CD4-positive, alpha-beta T cell treated with Interleukin-6 for 4 hours (primary cell): ENCODE measurements at regions not wholly inside any gene's neighbourhood (a gene's known extent, or its start where the extent isn't known, plus 50 kb on each side); places are given as distances from the start of the nearest gene placed in this dataset.

Source experiments
- DNase-seq: peaks from one replicate; pipeline ENCODE4 v3.0.0-alpha.2; 2020; ENCODE audit warnings: mixed read lengths

DNA sequence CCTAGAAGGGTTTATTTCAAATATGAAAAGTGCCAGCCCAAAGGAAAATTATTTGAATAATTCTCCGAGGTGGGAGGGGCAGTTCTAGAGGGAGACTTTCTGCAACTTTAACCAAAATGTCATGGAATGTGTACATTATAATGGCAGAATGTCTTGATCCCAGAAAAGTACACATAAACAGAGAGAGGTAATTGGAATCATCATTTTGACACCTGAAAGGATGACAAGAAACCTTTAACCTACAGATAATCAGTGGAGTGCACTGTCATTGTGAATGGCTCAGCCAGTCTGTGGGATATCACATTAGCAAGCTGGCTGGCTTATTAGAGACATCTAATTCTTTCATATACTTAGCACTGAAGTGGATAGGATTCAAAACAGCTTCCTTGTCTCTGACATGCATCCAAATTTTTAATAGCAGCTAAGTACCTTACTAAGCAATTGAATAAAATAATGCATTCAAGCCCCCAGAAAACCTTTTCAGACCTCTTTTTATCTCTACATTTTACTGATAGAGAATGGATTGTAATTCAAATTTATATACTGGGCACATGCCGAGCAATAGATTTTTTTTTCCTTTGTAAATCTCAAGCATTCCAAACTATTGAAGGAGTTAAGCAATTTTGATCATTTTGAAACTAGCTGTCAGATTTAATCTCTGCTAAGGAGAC is 468.6 kb downstream of the COG6 start:
- DNase-seq, result no peak

DNA sequence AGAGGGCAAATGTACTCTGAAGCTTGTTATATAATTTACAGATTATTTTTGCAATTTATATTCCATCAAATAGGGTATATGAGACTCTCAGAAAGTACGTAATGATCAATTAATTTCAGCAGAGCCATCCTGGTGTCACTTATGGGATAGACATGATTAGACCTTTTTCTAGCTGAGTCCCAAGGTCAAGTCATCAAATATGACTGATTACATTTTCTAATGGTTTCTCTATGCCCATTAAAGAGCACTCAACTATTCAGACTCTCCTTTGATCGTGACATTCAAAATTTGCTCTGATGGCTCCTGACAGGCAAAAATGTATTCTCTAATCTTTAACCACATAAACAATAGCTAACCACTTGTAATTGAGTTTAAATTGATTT is 469.2 kb downstream of the COG6 start:
- DNase-seq, result no peak

DNA sequence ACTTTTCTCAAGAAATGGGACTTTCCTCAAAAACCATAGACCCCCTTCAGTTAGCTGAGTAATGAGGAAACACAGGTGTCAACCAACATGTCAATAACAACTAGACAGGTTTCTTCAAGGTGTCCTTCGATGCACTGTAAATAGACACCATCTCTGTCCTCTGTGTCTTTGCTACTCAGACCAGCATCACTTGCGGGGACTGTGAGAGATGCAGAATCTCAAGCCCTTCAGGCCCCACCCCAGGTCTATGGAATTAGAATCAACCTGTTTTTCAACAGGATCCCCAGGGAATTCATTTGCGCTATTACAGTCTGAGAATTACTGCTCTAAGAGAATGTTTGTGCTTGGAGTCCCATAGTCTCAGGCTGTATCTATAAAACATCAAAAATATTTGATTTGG is 469.9 kb downstream of the COG6 start:
- DNase-seq, result no peak

DNA sequence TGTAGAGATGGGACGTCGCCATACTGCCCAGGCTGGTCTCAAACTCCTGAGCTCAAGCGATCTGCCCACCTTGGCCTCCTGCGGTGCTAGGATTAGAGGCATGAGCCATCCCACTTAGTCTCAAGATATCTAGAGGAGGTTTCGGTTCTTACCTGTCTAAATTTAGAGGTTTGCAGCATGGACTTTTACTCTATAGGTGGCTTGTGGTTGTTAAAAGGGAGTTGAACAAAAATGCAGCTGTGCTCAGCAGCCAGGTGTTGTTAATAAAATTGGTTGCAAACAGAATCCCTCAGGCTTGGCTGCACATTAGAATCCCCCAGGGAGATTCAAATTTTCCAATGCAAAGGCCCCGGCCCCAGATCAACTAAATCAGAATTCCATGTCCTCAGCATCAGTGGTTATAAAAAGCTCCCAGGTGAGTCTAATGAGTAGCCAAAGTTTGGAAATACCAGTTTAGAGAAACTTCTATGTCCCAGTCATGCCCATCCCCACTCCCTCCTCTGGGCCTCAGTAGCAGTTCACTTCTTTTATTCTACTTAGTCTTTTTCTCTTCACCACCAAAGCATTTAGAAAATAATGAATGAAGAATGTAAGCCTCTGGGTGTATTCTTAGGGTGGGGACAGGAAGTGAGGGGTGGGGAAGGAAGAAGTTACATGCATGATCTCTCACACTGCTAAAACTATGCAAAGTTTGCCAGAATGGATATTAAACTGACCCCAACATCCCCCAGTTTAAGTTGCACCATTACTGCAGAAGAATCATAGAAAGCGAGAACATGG is 471.0 kb downstream of the COG6 start:
- DNase-seq, result no peak

DNA sequence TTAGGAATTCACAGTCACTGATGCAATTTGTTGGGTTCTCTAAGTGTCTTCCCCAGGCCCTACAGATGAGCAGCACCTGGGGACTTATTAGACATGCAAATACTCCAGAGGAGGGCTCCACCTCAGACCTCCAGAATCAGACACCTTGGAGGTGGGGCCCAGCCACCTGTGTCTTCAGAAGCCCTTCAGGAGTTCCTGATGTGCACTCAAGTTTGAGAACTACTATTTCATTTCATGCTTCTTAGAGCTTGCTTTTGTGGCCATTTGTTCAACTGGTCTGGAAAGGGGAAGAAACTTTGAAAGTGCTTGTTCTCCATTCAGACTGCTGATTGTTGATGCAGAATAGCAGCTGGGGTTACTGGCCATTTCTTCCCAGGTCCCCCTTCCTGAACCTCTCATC is 472.0 kb downstream of the COG6 start:
- no peak for DNase-seq

DNA sequence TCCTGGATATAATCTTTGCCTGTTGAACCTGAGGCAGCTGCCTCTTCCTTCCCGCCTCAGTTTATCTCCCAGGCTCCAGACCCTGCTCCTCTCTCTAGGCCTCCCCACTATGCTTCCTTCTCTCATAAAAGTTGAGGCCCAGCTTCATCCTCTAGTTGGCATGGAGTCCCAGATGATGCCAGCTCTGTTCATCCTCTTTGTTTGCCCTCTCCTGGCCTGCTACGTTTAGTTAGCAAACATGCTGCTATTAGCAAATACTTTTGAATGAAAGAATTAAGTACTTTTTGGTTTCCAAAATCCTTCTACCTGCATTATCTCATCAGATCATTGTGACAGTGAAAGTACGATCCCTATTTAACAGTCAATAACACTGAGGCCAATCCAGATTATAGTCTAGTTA is 472.5 kb downstream of the COG6 start:
- no peak for DNase-seq

DNA sequence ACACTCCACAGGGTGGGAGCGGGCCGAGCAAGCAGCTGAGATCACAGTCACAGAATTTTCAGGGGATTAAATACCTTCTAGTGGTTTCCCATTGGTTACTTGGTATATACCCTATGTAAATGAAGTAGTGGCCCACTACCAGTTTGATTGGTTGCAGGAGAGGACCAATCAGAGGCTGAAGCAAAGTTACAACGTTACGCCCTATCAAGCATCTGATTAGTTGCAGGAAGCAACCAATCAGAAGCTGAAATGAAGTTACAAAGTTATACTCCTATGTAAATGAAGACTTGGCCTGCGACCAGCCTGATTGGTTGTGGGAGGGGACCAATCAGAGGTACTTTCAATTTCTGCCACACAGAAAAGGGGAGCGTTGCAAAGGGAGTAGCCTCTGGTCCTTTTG is 474.0 kb downstream of the COG6 start:
- DNase-seq, result no peak

DNA sequence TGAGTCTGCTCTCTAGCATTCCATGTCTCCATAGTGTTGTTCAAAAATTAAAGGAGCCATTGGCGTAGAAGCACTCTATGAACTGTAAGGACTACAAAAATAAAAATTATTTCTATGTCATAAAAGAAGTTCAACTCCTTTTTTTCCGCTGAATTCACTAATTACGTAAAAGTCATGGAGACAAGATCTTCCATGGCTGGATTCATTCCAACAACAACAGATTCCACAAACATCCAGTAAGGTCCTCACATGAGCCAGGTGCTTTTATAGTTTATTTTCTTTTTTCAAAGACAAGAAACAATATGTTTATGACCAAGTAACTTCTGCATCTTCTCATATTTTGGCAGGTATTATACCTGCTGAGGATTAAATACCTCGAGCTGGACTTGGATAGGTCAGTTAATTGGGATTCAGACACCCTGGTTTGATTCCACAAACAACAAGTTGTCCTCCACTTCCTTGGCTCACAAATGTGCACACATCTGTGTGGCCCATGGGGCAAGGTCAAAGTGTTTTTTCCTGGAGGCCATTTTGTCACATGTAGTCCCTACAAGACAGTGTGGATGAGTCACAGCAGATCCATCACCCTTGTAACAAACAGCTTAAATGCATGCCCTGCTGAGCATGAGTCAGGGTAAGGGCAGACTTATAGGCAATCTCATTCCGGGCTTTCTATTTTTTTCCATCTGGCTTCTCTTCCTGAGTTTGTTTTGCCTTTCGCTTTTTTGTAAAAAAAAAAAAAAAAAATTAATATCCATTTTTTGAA is 475.6 kb downstream of the COG6 start:
- peak; percentile 15 for DNase-seq

DNA sequence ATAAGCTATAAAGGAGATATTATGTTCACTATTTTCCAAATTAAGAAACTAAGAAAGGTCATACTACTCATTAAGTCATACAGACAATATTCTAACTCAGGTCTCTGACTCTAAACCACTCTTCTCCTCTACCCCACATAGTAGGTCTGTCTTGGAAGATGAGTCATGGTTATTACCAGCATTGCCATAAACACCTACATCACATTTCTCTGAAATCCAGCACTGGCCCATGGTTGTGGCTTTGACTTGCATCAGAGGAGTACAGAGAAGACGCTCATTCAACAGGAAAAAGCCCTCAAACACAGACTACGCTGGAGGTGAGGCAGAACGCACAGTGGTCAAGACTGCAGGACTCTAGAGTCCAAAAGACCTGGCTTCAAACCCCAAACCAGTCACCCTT is 476.8 kb downstream of the COG6 start:
- DNase-seq, result peak; percentile 14

DNA sequence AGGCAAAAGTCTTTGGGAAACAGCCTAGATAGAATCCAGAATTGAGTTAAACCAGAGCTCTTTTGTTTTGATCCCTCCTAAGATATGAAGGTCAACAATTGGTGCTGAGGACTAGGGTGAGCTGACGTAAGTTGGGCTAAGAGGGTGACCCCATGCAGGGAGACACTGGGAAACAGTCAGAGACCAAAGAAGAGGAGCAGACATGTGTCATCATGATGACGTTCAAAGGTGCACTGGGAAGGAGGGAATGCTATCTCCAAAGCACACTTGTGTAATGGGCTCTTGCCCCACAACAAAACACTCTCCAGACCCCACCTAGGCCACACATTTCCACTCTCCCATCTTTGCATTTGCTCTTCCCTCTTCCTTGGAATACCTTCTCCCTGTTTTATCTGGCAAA is 481.4 kb downstream of the COG6 start:
- DNase-seq, result no peak

DNA sequence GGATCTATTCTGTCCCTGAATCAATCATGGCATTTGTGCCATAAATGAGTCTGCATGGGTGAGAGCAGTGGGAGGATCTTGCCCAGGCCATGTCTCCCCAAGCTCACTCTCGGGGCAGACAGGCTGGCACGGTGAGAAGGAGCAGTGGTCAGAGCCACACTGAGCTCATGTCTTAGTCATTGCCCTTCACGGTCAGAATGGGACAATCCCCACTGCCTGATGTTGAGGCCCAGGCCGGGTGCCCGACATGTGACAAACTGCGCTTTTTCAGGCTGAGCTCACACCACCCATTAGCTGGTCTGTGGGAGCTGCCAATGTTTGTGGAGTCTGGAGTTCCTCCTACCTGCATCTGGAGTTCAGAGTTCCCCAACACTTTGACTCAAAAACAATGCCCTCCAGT is 481.9 kb downstream of the COG6 start:
- no peak for DNase-seq

DNA sequence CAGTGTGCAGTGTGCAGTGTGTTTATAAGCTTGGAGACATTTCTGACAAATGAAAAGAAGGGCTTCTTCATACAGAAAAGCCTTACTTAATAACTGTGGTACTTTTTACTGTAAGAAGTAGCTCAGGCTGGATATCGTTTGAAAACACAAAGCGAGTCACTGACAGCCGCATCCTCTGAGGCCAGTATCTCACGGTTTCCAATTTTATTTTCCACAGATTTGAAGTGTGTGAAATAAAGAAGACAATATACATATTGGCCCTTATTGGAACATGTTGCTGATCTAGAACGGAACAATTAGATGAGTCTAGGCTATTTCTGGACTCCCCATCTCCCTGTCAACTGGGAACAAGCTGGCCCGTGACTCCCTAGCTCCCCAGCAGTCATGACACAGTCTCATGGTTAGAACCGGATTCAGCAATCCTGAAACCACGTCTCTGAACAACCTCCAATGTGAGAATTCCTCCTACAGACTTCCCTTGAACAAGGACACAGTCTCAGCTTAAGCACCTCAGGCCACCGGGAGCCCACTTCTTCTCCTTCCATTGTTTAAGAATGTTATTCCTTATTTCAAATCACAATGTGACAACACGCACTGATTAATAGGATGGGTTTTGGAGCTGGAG is 484.5 kb downstream of the COG6 start:
- no peak for DNase-seq

DNA sequence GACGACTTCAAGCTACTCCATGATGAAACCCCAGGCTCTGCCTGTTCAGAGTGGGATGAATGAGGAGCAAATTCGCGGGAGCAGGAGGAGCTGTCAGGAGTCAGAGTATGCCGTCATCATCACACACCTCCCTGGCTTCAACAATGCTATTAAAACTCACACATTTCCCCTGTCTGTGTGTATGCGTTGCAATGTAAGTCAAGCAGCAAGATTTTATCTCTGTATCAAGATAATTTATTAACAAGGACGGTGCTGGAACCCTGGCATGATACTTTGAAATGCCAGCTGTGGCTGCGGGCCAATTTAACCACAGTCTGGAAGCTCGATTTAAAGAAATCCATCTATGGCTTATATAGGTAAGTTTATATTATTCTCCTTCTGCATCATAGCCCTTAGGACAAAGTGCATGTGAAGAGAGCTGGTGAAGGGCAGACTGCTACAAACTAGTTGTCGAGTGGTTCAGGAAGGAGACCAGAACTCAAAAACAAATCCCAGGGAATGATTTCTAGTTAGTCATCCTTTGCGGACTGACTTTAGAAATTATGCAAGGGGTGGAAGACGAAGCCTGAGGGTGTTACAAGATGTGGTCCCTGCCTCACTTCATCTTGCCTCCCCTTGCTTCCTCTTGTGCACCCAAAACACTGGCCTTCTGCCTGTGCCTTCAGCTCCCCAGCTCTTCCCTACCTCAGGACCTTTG is 486.5 kb downstream of the COG6 start:
- DNase-seq, result no peak

DNA sequence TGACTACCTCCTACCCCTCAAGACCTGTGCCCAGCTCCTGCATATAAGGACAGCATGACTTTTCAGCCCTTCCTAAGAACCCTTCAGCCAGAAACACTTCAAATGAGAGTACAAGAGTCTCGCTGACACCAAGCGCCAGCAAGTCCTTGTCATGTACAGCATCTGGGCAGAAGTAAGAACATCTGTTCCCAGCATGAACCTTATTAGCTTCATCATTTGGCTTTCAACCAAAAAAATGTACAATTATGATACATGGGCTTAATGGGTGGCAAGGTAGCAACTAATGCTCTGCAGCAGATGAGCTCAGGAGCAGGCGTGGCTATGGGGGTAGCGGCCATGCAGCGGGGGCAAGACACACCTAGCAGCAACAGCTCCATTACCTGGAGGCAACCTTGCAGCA is 487.6 kb downstream of the COG6 start:
- no peak for DNase-seq

DNA sequence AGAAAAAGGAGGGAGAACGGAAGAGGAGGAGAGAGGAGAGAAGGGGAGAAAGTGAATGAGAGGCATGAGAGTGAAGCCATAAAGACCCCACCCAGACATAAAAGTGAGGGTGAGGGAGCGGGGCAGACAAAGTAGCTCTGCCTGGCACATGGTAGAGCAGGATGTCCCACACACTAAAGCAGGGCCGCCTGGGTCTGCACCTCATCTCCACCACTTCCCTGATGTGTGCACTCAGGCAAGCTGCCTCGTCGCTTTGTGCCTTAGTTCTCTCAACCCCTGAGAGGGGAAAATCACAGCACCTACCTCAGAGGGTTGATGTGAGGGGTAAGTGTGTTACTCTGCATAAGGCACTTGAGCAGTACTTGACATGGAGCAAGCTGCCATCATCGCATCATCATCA is 488.1 kb downstream of the COG6 start:
- peak; percentile 13 for DNase-seq

DNA sequence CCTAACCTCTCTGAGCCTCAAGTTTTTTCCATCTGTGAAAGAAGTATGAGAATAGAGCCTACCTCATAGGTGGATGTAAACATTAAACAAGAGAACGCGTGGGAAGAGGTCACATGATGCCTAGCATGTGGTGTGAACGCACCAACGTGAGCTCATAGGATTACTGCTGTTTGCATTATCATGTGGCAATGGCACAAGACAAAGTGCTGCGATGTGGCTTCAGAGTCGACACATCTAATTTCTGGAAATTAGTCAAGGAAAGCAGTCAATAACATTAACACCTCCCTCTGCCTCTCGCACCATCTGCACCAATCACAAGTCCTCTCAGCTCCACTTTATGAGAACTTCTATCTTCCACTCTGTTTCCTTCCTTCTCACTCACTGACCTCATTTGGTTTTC is 489.7 kb downstream of the COG6 start:
- no peak for DNase-seq

DNA sequence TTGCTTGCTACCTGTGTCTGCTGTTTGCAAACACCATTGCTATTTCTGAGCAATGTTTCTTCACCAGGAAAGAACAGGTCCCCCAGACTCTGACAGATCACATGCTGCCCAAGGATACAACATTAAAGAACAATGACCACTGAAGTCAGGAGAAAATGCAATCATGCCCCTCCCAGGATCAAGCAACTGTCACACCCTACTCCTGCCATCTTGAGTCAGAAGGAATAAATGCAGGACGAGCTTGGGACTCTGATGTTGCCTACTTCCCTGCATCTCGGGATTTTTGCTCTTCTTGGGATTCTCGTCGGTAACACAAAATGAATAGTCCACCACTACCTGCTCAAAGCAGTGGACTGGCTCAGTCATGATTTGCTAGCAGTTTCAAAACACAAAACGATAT is 490.6 kb downstream of the COG6 start:
- no peak for DNase-seq

DNA sequence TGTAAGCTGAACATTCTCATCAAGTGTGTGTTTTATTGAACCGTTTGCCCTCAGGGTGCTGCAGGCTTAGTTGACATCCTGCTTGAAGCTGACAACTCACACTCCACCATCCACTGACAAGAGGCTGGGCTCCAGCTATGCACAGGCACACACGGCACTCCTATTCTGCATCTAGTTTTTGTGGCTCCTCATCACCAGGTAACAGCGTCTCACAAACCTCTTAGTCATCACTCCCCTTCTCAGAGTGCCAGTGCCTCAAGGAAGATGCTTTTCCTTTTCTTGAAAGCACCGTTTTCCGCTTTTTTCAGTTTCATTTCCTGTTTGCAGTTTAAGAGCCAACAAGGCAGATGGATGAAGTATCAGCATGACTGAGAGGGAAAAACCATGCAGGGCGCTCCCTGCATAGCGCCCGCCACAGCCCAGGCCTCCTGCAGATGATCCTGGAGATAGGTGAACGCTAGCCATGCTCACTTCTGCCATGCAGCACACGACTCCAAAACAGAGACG is 491.2 kb downstream of the COG6 start:
- peak; percentile 59 for DNase-seq

DNA sequence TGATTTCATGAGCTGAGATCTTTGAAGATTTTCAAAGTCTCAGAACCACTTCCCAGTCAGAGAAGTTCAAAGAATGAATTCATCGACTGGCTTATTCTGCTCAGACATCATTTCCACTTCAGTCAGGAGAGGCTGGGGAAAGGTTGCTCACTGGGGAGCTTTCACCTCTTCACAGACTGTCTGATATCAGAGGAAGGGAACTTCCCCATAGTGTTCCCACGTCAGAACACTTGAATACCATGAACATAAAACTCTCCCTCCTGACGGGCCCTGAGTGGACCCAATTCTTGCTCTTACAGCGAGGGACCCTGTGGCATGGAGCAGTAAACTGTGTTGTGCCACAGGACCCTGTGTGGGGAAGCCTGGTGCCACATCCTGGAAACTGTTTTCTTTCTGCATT is 492.6 kb downstream of the COG6 start:
- peak; percentile 37 for DNase-seq

DNA sequence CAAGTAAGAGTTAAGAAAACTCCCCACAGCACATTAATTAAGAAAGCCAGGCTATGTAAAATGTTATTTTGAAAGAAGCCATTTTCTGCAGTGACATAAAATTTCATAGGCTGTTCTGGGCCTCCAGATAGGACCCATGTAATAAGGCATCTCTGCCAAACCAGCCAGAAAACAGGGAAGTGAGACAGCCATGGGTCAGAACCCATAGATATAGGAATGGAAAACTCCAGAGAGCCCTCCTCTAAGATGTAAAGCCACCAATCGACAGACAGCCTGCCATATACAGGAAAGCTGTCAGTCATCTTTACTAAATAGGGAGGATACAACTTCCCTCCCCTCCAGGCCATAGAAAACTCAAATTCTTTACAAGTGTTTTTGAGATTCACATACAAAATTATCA is 493.3 kb downstream of the COG6 start:
- DNase-seq, result no peak

DNA sequence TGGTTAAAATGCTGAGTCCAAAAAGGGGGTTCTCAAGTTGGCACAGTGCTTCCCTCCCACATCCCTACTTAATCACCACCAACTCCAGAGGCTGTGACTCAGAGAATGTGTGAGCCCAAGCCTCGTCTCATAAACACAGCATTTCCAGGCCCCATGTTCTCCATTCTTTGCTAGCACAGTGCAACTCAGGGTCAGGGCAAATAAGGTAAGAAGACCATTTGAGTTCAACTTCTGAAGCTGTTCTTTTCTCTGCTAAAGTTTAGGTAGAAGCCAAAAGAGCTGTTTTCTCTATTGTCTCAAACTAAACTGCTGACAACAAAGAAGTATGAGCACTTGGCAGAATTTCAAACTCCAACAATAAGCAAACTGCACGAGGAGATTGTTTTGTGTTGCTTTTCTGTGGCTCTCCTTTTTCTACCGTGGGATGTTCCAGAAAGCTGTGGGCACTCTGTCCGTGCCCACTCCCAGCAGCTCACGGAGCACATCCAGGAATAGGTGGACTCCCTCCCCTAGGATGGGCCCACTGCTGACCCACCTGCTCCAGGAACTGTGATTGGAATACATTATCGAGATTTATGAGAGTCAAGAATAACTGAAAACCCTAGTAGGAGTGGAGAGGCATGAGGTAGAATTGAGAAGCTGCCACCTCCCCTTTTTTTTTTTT is 494.3 kb downstream of the COG6 start:
- DNase-seq, result no peak

DNA sequence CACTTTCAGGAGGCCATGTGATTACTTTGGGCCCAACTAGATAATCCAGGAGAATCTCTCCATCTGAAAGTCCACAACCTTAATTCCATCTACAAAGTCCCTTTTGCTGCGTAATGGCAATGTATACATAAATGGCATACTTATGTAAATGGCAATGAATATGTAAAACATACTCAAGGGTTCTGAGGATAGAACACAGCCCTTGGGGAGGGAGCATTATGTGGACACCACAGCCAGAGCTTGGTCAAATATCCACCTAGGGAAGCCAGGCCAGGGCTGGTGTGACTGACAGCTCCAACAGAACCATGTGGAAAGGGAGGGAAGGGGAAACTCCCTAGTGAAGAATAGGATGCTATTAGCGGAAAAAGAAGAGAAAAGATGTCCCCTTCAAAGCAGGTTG is 496.2 kb downstream of the COG6 start:
- no peak for DNase-seq
